GM12865 (cell line): ENCODE measurements at regions not wholly inside any gene's neighbourhood (a gene's known extent, or its start where the extent isn't known, plus 50 kb on each side); places are given as distances from the start of the nearest gene placed in this dataset.

Source experiments
- DNase-seq: peaks from one replicate; pipeline ENCODE4 v3.0.0; 2010; ENCODE audit warnings: low read depth
- H3K4me3 ChIP-seq: 2 replicates; pipeline ENCODE4 v1.5.1; 2011; ENCODE audit warnings: mild to moderate bottlenecking, low read depth, low read length, control low read depth
- CTCF ChIP-seq: IDR thresholded peaks from 2 replicates; pipeline ENCODE4 v1.5.1; 2011; ENCODE audit warnings: low read length, control low read depth, low read depth, inconsistent platforms; ENCODE audit not compliant: insufficient read depth; ENCODE audit errors: missing control alignments

GRCh38 chr1:90612033-90612432 is 105.1 kb downstream of the BARHL2 start:
- no peak for DNase-seq
- H3K4me3 ChIP-seq, result no peak overlapping the region
- no peak for TF ChIP-seq CTCF

GRCh38 chr1:90607736-90608135 is 109.4 kb downstream of the BARHL2 start:
- no peak for DNase-seq
- H3K4me3 ChIP-seq, result no peak overlapping the region
- no peak for TF ChIP-seq CTCF

GRCh38 chr1:90605070-90605469 is 112.0 kb downstream of the BARHL2 start:
- no peak overlapping the region for H3K4me3 ChIP-seq
- TF ChIP-seq CTCF, result no peak
- DNase-seq, result no peak

GRCh38 chr1:90593312-90593711 is 123.8 kb downstream of the BARHL2 start:
- no peak overlapping the region for H3K4me3 ChIP-seq
- no peak for TF ChIP-seq CTCF
- DNase-seq, result no peak

DNA sequence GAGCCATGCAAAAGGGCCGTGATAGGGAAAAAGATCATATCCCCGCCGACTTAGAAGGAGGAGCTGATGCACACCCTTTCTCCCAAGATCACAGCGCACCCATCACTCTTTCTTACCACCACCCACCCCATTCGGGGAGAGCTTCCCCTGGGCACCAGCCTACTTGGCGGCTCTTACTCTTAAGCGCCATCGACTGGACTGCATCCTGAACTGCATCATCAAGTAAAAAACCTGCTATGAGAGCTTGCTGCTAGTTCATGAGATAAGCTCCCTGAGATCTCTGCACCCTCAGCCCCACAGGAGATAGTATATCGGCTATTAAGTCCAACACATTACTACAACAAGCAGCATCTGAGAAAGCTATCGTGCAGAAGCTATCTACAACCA is 125.1 kb downstream of the BARHL2 start:
- H3K4me3 ChIP-seq, result no peak overlapping the region
- TF ChIP-seq CTCF, result no peak
- DNase-seq, result no peak

GRCh38 chr1:90591355-90591969 is 125.6 kb downstream of the BARHL2 start:
- TF ChIP-seq CTCF, result no peak
- no peak for DNase-seq

DNA sequence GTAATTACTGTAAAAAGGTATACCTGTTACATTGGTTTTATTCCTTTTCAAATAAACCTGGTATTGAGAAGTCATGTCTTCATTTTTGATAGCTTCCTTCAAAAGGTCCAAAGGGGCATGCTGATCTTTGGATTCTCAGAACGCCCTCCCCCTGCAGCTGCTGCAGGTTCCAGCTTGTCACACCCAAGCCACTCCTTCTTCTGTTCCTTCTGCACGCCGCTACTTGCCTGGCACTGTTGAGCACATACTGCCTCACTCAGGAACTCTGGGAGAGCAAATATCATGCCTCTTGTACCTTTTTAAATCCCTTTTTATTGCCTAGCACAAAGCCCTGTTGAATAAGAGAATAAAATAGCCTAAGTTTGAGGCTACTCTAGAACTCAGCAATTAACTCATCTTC is 136.9 kb downstream of the BARHL2 start:
- DNase-seq, result no peak
- H3K4me3 ChIP-seq, result no peak overlapping the region
- TF ChIP-seq CTCF, result no peak

More at GRCh38 chr1:90591355-90591969, 125.6 kb downstream of the BARHL2 start:
- no peak overlapping the region for H3K4me3 ChIP-seq
